Loucy (cell line): ENCODE measurements at regions not wholly inside any gene's neighbourhood (a gene's known extent, or its start where the extent isn't known, plus 50 kb on each side); places are given as distances from the start of the nearest gene placed in this dataset.

Experiments
- EZH2phosphoT487 ChIP-seq: fragments of 200-600 bp; IDR thresholded peaks from 2 replicates; pipeline ENCODE4 v1.6.1; 2018; ENCODE audit warnings: antibody characterized with exemption, mild to moderate bottlenecking, moderate library complexity, borderline replicate concordance
- TF ChIP-seq, protein P1 (sequence below): fragments of 200-600 bp; sonication (generic); conservative IDR thresholded peaks from 2 replicates; pipeline ENCODE4 v1.5.1; 2014; ENCODE audit warnings: mild to moderate bottlenecking, antibody characterized with exemption, low read length

DNA sequence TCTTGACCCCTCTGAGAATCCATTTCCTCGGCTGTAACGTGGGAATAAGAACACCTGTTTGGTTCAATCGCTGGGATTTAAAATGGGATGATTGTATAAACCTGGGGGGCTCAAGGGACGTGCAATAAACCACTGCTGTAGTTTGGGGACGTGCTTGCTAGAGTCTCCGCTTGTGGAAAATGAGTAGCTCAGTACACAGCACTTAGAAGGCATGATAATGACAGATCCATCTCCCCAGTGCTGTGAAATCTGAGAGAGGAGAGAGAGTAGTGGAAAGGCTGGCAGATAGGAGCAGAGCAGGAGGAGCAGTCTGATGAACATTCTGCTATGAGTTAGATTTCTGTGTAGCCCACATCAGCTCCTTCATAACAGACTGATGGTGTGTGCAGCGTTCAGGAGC, 256.5 kb downstream of the MN1 start:
- TF ChIP-seq, protein P1, sequence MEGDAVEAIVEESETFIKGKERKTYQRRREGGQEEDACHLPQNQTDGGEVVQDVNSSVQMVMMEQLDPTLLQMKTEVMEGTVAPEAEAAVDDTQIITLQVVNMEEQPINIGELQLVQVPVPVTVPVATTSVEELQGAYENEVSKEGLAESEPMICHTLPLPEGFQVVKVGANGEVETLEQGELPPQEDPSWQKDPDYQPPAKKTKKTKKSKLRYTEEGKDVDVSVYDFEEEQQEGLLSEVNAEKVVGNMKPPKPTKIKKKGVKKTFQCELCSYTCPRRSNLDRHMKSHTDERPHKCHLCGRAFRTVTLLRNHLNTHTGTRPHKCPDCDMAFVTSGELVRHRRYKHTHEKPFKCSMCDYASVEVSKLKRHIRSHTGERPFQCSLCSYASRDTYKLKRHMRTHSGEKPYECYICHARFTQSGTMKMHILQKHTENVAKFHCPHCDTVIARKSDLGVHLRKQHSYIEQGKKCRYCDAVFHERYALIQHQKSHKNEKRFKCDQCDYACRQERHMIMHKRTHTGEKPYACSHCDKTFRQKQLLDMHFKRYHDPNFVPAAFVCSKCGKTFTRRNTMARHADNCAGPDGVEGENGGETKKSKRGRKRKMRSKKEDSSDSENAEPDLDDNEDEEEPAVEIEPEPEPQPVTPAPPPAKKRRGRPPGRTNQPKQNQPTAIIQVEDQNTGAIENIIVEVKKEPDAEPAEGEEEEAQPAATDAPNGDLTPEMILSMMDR, result no peak
- no peak for TF ChIP-seq EZH2phosphoT487
